Mesothelial cell of epicardium (in vitro differentiated cells): ENCODE measurements at regions not wholly inside any gene's neighbourhood (a gene's known extent, or its start where the extent isn't known, plus 50 kb on each side); places are given as distances from the start of the nearest gene placed in this dataset.

Experiments
- DNase-seq, 2 experiments: peaks; one replicate each; pipeline ENCODE4 v3.0.0; 2021; ENCODE audit warnings: low spot score in 2 of 2; ENCODE audit not compliant: unreplicated experiment in 2 of 2
- H3K27ac Mint-ChIP-seq: 2 replicates; pipeline ENCODE4 v1.8.0; 2021; ENCODE audit warnings: mixed read lengths
- H3K27me3 Mint-ChIP-seq: 2 replicates; pipeline ENCODE4 v1.8.0; 2021; ENCODE audit warnings: low read depth, mixed read lengths
- H3K36me3 Mint-ChIP-seq: 2 replicates; pipeline ENCODE4 v1.8.0; 2021; ENCODE audit warnings: mixed read lengths
- H3K4me1 Mint-ChIP-seq: 2 replicates; pipeline ENCODE4 v1.8.0; 2021; ENCODE audit warnings: mixed read lengths
- H3K4me3 Mint-ChIP-seq: 2 replicates; pipeline ENCODE4 v1.8.0; 2021; ENCODE audit warnings: mild to moderate bottlenecking, moderate library complexity, mixed read lengths
- H3K9me3 Mint-ChIP-seq: 2 replicates; pipeline ENCODE4 v1.8.0; 2021; ENCODE audit warnings: mixed read lengths
- TF ChIP-seq, protein P1 (sequence below): fragments of 200-600 bp; sonication (generic); IDR thresholded peaks from one replicate; pipeline ENCODE4 v1.5.0; 2021; ENCODE audit warnings: antibody characterized with exemption; ENCODE audit not compliant: unreplicated experiment

DNA sequence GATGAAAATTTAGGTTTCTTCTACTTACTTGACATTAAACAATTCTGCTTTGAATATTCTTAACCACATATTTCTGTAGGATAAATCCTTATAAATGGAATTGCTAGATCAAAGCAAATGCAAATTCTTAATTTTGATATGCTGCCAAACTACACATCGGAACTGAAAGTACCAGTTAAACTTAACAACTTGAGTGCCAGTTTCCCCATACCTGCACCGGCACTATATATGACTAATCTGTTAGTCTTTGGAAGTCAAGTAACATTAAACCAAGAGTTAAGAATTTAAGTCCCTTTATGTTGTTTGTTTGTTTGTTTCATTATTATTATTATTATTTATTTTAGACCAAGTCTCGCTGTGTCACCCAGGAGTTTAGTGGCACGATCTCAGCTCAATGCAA is 103.9 kb upstream of the AKAP13 start:
- TF ChIP-seq, protein P1, sequence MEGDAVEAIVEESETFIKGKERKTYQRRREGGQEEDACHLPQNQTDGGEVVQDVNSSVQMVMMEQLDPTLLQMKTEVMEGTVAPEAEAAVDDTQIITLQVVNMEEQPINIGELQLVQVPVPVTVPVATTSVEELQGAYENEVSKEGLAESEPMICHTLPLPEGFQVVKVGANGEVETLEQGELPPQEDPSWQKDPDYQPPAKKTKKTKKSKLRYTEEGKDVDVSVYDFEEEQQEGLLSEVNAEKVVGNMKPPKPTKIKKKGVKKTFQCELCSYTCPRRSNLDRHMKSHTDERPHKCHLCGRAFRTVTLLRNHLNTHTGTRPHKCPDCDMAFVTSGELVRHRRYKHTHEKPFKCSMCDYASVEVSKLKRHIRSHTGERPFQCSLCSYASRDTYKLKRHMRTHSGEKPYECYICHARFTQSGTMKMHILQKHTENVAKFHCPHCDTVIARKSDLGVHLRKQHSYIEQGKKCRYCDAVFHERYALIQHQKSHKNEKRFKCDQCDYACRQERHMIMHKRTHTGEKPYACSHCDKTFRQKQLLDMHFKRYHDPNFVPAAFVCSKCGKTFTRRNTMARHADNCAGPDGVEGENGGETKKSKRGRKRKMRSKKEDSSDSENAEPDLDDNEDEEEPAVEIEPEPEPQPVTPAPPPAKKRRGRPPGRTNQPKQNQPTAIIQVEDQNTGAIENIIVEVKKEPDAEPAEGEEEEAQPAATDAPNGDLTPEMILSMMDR, result no peak
- Mint-ChIP-seq H3K9me3 (no peaks in the 10 kb centered on the region), H3K27ac (no peak overlapping the region), H3K27me3 (no peaks in the 10 kb centered on the region), H3K36me3 (no peaks in the 10 kb centered on the region), H3K4me3 (no peak overlapping the region), H3K4me1 (no peaks in the 10 kb centered on the region)
- DNase-seq, result no peak

GRCh38 chr15:85276921-85277320 is 103.5 kb upstream of the AKAP13 start:
- H3K36me3 Mint-ChIP-seq, result no peaks in the 10 kb centered on the region
- no peaks in the 10 kb centered on the region for H3K4me1 Mint-ChIP-seq
- H3K27me3 Mint-ChIP-seq, result no peaks in the 10 kb centered on the region
- no peak for DNase-seq
- TF ChIP-seq, protein P1, result no peak
- H3K27ac Mint-ChIP-seq, result no peak overlapping the region
- no peaks in the 10 kb centered on the region for H3K9me3 Mint-ChIP-seq
- no peak overlapping the region for H3K4me3 Mint-ChIP-seq

GRCh38 chr15:85277847-85278370 is 102.5 kb upstream of the AKAP13 start:
- Mint-ChIP-seq H3K4me1 (no peaks in the 10 kb centered on the region), H3K9me3 (no peaks in the 10 kb centered on the region), H3K27me3 (no peaks in the 10 kb centered on the region), H3K27ac (no peak overlapping the region), H3K36me3 (no peaks in the 10 kb centered on the region), H3K4me3 (no peak overlapping the region)
- TF ChIP-seq, protein P1, result no peak
- DNase-seq, result no peak

GRCh38 chr15:85280203-85280602 is 100.2 kb upstream of the AKAP13 start:
- no peak for DNase-seq
- TF ChIP-seq, protein P1, result no peak
- H3K27me3 Mint-ChIP-seq, result peaks cover 2% of the 10 kb centered on the region
- no peak overlapping the region for H3K27ac Mint-ChIP-seq
- no peak overlapping the region for H3K4me3 Mint-ChIP-seq
- H3K36me3 Mint-ChIP-seq, result no peaks in the 10 kb centered on the region
- no peaks in the 10 kb centered on the region for H3K4me1 Mint-ChIP-seq
- no peaks in the 10 kb centered on the region for H3K9me3 Mint-ChIP-seq

DNA sequence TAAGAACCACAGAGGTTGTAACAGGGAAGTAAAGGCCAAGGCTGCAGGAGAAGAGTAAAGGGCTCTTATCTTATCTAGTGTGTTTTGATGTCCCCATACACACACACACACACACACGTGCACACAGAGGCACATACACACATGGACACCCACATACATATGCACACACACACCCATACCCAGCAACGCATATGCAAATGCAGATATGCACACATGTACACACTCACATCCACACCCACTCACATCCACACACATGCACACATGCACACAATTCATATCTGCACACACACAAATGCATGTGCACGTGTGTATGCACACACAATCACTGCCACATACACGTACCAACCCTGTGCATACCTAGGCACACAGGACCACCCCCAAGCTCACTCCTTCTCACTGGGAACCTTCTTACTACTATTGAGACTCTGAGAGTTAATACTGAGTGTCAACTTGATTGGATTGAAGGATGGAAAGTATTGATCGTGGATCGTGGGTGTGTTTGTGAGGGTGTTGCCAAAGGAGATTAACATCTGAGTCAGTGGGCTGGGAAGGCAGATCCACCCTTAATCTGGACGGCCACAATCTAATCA is 99.0 kb upstream of the AKAP13 start:
- Mint-ChIP-seq H3K27ac (no peak overlapping the region), H3K36me3 (no peaks in the 10 kb centered on the region), H3K27me3 (peaks cover 2% of the 10 kb centered on the region), H3K4me1 (peaks cover 10% of the 10 kb centered on the region), H3K9me3 (no peaks in the 10 kb centered on the region), H3K4me3 (no peak overlapping the region)
- no peak for DNase-seq
- TF ChIP-seq, protein P1, result no peak
